NOMO-1 treated with dmso at 0.1 percent for 144 hours (cell line): ENCODE measurements at regions not wholly inside any gene's neighbourhood (a gene's known extent, or its start where the extent isn't known, plus 50 kb on each side); places are given as distances from the start of the nearest gene placed in this dataset.

Source experiments
- DNase-seq: peaks from one replicate; lab custom pipeline; 2025; ENCODE audit not compliant: unreplicated experiment; lab: John Stamatoyannopoulos, UW

- DNase-seq = no peak
Observed at GRCh38 chr3:174767853-174768382, 91.2 kb upstream of the NAALADL2 start.

DNA sequence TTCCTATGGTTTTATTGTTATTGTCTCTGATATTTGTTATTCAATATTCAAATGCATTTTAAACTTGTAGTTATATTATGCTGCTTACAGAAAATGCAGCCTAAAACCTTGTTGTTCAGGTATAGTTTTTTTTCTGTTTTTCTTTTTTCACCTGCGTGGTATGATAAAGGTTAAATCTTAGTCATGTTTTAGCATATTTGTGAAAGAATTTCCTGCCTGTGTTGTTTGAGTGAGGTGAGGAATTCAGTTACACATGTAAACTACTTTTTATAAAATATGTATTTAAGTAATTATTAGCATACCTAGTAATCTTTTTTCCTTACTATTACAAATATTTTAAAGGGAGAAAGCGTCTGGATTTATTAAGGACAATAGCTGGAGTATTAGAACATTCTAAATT is 90.0 kb upstream of the NAALADL2 start:
- DNase-seq = no peak

DNA sequence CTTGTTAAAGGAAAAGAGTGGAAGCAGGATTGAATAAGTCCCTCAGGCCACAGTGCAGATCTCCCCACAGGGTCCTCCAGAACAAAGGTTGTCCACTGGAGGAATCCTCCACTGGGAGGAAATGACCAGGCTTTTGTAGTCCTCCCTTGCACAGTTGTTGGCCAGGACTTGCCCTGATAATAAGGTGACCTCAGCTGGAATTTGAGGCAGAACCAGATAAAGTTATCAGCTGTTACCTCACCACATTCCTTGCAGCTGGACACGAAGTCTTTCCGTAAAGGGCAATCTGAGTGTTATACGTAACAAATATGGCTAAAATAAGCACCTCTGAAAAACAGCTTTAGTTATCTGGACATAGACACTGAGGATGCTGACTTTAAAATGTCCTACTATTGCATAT is 83.5 kb upstream of the NAALADL2 start:
- no peak for DNase-seq

DNA sequence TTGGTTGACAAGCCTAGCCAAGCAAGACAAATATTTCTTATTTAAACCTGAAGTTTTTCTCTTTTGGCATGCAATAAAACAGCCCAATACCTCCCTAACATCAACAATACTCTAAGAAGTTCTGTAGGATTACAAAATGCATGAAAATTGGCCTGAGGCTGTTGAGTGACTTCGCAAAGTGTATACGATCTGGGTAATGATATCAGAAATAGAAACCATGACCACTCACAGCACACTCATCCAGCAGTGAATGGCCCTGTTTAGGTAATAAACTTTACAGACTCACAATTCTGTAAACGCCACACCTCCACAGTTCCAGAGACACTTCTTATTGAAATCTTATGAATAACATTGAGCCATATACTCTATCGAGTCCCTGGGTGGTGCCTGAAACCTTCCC is 83.0 kb upstream of the NAALADL2 start:
- no peak for DNase-seq

GRCh38 chr3:174776636-174777035 is 82.5 kb upstream of the NAALADL2 start:
- no peak for DNase-seq

DNA sequence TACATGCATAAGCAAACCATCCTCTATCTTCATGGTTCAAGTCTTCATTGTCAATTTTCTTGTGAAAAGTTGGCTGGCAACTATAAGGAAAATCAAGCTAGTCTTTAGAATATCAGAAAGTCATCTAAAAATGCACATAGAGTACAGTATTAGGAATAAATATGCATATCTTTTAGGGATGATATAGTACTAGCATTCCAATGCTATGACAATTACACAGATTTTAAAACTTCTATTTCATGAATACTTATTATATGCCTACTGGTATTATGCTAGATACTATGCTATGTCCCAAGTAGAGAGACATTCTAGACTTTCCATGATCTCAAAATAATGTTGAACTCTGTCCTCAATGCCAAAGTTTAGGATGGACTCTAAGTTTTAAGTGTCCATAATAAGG is 81.3 kb upstream of the NAALADL2 start:
- DNase-seq = no peak

- no peak for DNase-seq
Observed at GRCh38 chr3:174783502-174783901, 75.6 kb upstream of the NAALADL2 start.

DNA sequence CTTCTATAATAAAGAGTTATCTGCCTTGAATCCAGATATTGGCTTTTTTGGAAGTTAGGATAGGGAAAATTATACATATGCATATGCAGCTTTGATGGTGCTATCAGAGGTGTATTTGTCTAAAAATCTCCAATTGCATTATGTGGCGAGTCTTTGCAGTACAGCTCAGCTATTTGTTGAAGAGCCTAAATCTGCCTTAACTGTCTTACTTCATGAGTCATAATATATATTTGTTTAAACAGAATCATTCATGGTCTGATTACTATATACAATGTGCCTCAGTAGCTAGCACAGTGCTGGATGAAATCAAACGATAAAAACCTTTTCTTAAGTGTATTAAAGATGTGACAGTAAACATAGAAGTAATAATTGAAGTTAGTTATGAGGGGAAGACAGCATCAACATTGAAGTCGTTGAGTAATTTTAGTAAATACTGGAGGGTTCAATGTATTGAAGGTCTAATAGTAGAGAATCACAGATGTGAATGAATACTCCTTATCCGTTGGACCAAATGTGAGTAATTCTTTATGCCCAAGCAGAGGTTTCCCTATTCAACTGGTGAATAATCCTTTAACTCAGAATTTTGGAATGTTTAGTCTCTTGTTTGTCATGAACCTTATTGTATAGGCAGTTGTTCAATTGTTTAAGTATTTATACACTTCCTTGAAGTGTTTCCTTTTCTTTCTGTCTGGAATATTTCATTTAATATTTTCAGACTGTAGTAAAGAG is 74.8 kb upstream of the NAALADL2 start:
- no peak for DNase-seq

DNA sequence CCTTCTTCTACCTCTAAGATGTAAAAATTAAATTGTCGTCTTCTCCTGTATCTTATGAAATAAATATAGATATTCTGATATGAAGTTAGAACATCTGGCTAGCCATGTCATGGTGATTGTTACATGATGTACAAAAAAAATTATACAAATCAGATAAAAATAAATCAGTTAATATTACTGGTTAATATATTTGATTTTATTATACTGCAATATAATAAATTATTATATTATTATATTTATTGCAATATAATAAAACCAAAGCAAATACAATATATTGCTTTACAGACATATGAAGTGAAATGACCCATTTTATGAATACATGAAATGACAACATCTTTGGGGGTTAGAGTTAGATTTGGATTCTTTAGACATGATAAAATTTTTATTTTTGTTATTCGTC is 72.3 kb upstream of the NAALADL2 start:
- DNase-seq = no peak

GRCh38 chr3:174791161-174791560 is 68.0 kb upstream of the NAALADL2 start:
- no peak for DNase-seq

DNA sequence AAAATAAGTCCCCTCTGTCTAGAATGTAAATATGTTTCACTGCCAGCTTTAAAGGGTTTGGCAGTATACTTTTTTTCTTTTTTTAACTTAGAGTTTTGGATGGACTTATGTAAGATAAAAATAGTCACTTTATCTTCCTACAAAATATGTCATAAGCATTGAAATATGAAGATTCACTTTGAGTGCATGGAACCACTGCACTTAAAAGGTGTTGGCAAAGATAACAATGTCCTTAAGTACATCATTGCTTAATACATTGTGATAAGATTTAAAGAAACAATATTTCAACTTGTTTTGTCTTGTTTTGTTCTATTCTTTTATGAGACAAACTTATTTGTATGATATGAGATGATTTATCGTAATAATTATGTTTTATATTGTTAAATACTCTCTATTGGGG is 66.3 kb upstream of the NAALADL2 start:
- no peak for DNase-seq
